ENCODE measurements at regions not wholly inside any gene's neighbourhood (a gene's known extent, or its start where the extent isn't known, plus 50 kb on each side); places are given as distances from the start of the nearest gene placed in this dataset.

- Histone ChIP-seq H3K27me3 (ENCODE audit: control insufficient read depth in 3 of 3, insufficient read depth in 3 of 3, low read length in 2 of 3) (no peaks in the 10 kb centered on the region), H3K4me1 (ENCODE audit: control insufficient read depth in 5 of 5, insufficient read depth in 5 of 5, low read length in 5 of 5) (peaks cover 0 to 6% (median 0%) of the 10 kb centered on the region in 5 donors), H3K9ac (ENCODE audit: insufficient read depth in 1 of 2, low read length in 2 of 2) (no peak overlapping the region), H3K4me3 (no peak overlapping the region), H3K36me3 (ENCODE audit: control insufficient read depth in 4 of 4, insufficient read depth in 4 of 4, low read length in 4 of 4) (no peaks in the 10 kb centered on the region), H3K9me3 (ENCODE audit: control insufficient read depth in 4 of 4, insufficient read depth in 3 of 4, low read length in 3 of 4) (no peaks in the 10 kb centered on the region), H3K27ac (ENCODE audit: low read depth in 1 of 2, low read length in 1 of 2) (no peak overlapping the region)
- TF ChIP-seq CTCF (IDR thresholded peaks at IDR 0.05; ENCODE audit: control extremely low read depth, extremely low read depth), result no peak
- WGBS, 2 donors, result 62 to 66% methylated on average over 4 of the region's 4 CpGs
- peak in 2 of 3 donors; percentile 5 to 12 for DNase-seq
- no peak for ATAC-seq (ENCODE audit: insufficient read depth, low FRiP score)
These were observed 576.2 kb downstream of the TUSC7 start for GRCh38 chr3:117285737-117286136.

GRCh38 chr3:117286488-117286887, 576.9 kb downstream of the TUSC7 start:
- peaks cover 0 to 6% (median 0%) of the 10 kb centered on the region in 5 donors for H3K4me1 ChIP-seq (ENCODE audit: control insufficient read depth in 5 of 5, insufficient read depth in 5 of 5, low read length in 5 of 5)
- no peak overlapping the region for H3K9ac ChIP-seq (ENCODE audit: insufficient read depth in 1 of 2, low read length in 2 of 2)
- DNase-seq (no peak), ATAC-seq (ENCODE audit: insufficient read depth, low FRiP score) (no peak)
- no peak for TF ChIP-seq CTCF (IDR thresholded peaks at IDR 0.05; ENCODE audit: control extremely low read depth, extremely low read depth)
- no peaks in the 10 kb centered on the region for H3K27me3 ChIP-seq (ENCODE audit: control insufficient read depth in 3 of 3, insufficient read depth in 3 of 3, low read length in 2 of 3)
- H3K9me3 ChIP-seq (ENCODE audit: control insufficient read depth in 4 of 4, insufficient read depth in 3 of 4, low read length in 3 of 4), result no peaks in the 10 kb centered on the region
- no peak overlapping the region for H3K27ac ChIP-seq (ENCODE audit: low read depth in 1 of 2, low read length in 1 of 2)
- no peak overlapping the region for H3K4me3 ChIP-seq
- H3K36me3 ChIP-seq (ENCODE audit: control insufficient read depth in 4 of 4, insufficient read depth in 4 of 4, low read length in 4 of 4), result no peaks in the 10 kb centered on the region

- Histone ChIP-seq H3K9ac (ENCODE audit: insufficient read depth in 1 of 2, low read length in 2 of 2) (no peak overlapping the region), H3K9me3 (ENCODE audit: control insufficient read depth in 4 of 4, insufficient read depth in 3 of 4, low read length in 3 of 4) (no peaks in the 10 kb centered on the region), H3K27ac (ENCODE audit: low read depth in 1 of 2, low read length in 1 of 2) (no peak overlapping the region), H3K4me3 (no peak overlapping the region), H3K4me1 (ENCODE audit: control insufficient read depth in 5 of 5, insufficient read depth in 5 of 5, low read length in 5 of 5) (peaks cover 0 to 3% (median 0%) of the 10 kb centered on the region in 5 donors), H3K27me3 (ENCODE audit: control insufficient read depth in 3 of 3, insufficient read depth in 3 of 3, low read length in 2 of 3) (no peaks in the 10 kb centered on the region), H3K36me3 (ENCODE audit: control insufficient read depth in 4 of 4, insufficient read depth in 4 of 4, low read length in 4 of 4) (no peaks in the 10 kb centered on the region)
- 76 to 77% methylated on average over 4 of the region's 4 CpGs for WGBS, 2 donors
- ATAC-seq (ENCODE audit: insufficient read depth, low FRiP score) (no peak), DNase-seq (no peak)
- TF ChIP-seq CTCF (IDR thresholded peaks at IDR 0.05; ENCODE audit: control extremely low read depth, extremely low read depth), result no peak
These were observed 578.0 kb downstream of the TUSC7 start for GRCh38 chr3:117287602-117288001.

- Histone ChIP-seq H3K9ac (ENCODE audit: insufficient read depth in 1 of 2, low read length in 2 of 2) (no peak overlapping the region), H3K36me3 (ENCODE audit: control insufficient read depth in 4 of 4, insufficient read depth in 4 of 4, low read length in 4 of 4) (no peaks in the 10 kb centered on the region), H3K4me3 (no peak overlapping the region), H3K27me3 (ENCODE audit: control insufficient read depth in 3 of 3, insufficient read depth in 3 of 3, low read length in 2 of 3) (no peaks in the 10 kb centered on the region), H3K9me3 (ENCODE audit: control insufficient read depth in 4 of 4, insufficient read depth in 3 of 4, low read length in 3 of 4) (no peaks in the 10 kb centered on the region), H3K4me1 (ENCODE audit: control insufficient read depth in 5 of 5, insufficient read depth in 5 of 5, low read length in 5 of 5) (no peaks in the 10 kb centered on the region), H3K27ac (ENCODE audit: low read depth in 1 of 2, low read length in 1 of 2) (no peak overlapping the region)
- DNase-seq (no peak), ATAC-seq (ENCODE audit: insufficient read depth, low FRiP score) (no peak)
- WGBS, 2 donors, result 55 to 61% methylated on average over 1 of the region's 1 CpG
- no peak for TF ChIP-seq CTCF (IDR thresholded peaks at IDR 0.05; ENCODE audit: control extremely low read depth, extremely low read depth)
These were observed 581.9 kb downstream of the TUSC7 start for GRCh38 chr3:117291476-117291875.
